ENCODE measurements at regions not wholly inside any gene's neighbourhood (a gene's known extent, or its start where the extent isn't known, plus 50 kb on each side); places are given as distances from the start of the nearest gene placed in this dataset.

GRCh38 chr6:99833034-99833433 is 161.0 kb downstream of the MCHR2 start:
- no peak for DNase-seq (ENCODE audit: low read depth in 1 of 2, low spot score in 1 of 2)
- no peaks in the 10 kb centered on the region for H3K9me3 ChIP-seq (ENCODE audit: low read depth)

GRCh38 chr6:99836471-99836870 is 157.6 kb downstream of the MCHR2 start:
- no peaks in the 10 kb centered on the region for H3K9me3 ChIP-seq (ENCODE audit: low read depth)
- no peaks in the 10 kb centered on the region for H3K27me3 ChIP-seq
- TF ChIP-seq CTCF (IDR thresholded peaks at IDR 0.05; ENCODE audit: low read depth, low read length): no peak
- no peak for DNase-seq (ENCODE audit: low read depth in 1 of 2, low spot score in 1 of 2)
- no peaks in the 10 kb centered on the region for H3K36me3 ChIP-seq
- H3K4me3 ChIP-seq: no peak overlapping the region
- H3K27ac ChIP-seq: no peak overlapping the region
- H3K4me1 ChIP-seq (ENCODE audit: low read depth): no peaks in the 10 kb centered on the region

More at GRCh38 chr6:99833034-99833433, 161.0 kb downstream of the MCHR2 start:
- Histone ChIP-seq H3K27me3 (no peaks in the 10 kb centered on the region), H3K4me3 (no peak overlapping the region), H3K36me3 (no peaks in the 10 kb centered on the region), H3K27ac (no peak overlapping the region), H3K4me1 (ENCODE audit: low read depth) (no peaks in the 10 kb centered on the region)
- TF ChIP-seq CTCF (IDR thresholded peaks at IDR 0.05; ENCODE audit: low read depth, low read length): no peak

GRCh38 chr6:99838607-99839006 is 155.4 kb downstream of the MCHR2 start:
- Histone ChIP-seq H3K36me3 (no peaks in the 10 kb centered on the region), H3K9me3 (ENCODE audit: low read depth) (no peaks in the 10 kb centered on the region), H3K4me3 (no peak overlapping the region), H3K27me3 (no peaks in the 10 kb centered on the region), H3K4me1 (ENCODE audit: low read depth) (no peaks in the 10 kb centered on the region), H3K27ac (no peak overlapping the region)
- no peak for DNase-seq (ENCODE audit: low read depth in 1 of 2, low spot score in 1 of 2)
- no peak for TF ChIP-seq CTCF (IDR thresholded peaks at IDR 0.05; ENCODE audit: low read depth, low read length)

- Histone ChIP-seq H3K36me3 (no peaks in the 10 kb centered on the region), H3K9me3 (ENCODE audit: low read depth) (no peaks in the 10 kb centered on the region), H3K4me3 (no peak overlapping the region), H3K27ac (no peak overlapping the region), H3K4me1 (ENCODE audit: low read depth) (no peaks in the 10 kb centered on the region), H3K27me3 (no peaks in the 10 kb centered on the region)
- TF ChIP-seq CTCF (IDR thresholded peaks at IDR 0.05; ENCODE audit: low read depth, low read length): no peak
- no peak for DNase-seq (ENCODE audit: low read depth in 1 of 2, low spot score in 1 of 2)
Measured at GRCh38 chr6:99841297-99841696, 152.7 kb downstream of the MCHR2 start.

GRCh38 chr6:99846006-99846405 is 148.0 kb downstream of the MCHR2 start:
- H3K4me3 ChIP-seq: no peak overlapping the region
- no peaks in the 10 kb centered on the region for H3K36me3 ChIP-seq
- DNase-seq (ENCODE audit: low read depth in 1 of 2, low spot score in 1 of 2): no peak
- no peak for TF ChIP-seq CTCF (IDR thresholded peaks at IDR 0.05; ENCODE audit: low read depth, low read length)
- no peak overlapping the region for H3K27ac ChIP-seq
- no peaks in the 10 kb centered on the region for H3K4me1 ChIP-seq (ENCODE audit: low read depth)
- no peaks in the 10 kb centered on the region for H3K9me3 ChIP-seq (ENCODE audit: low read depth)
- H3K27me3 ChIP-seq: no peaks in the 10 kb centered on the region

GRCh38 chr6:99850841-99851240 is 143.2 kb downstream of the MCHR2 start:
- Histone ChIP-seq H3K27ac (no peak overlapping the region), H3K9me3 (ENCODE audit: low read depth) (no peaks in the 10 kb centered on the region)
- TF ChIP-seq CTCF (IDR thresholded peaks at IDR 0.05; ENCODE audit: low read depth, low read length): no peak

More at GRCh38 chr6:99850841-99851240, 143.2 kb downstream of the MCHR2 start:
- Histone ChIP-seq H3K27me3 (no peaks in the 10 kb centered on the region), H3K4me1 (ENCODE audit: low read depth) (no peaks in the 10 kb centered on the region), H3K4me3 (no peak overlapping the region), H3K36me3 (no peaks in the 10 kb centered on the region)
- no peak for DNase-seq (ENCODE audit: low read depth in 1 of 2, low spot score in 1 of 2)

All from cardiac muscle cell (in vitro differentiated cells and primary cell).